GM12878 (cell line): ENCODE measurements at regions not wholly inside any gene's neighbourhood (a gene's known extent, or its start where the extent isn't known, plus 50 kb on each side); places are given as distances from the start of the nearest gene placed in this dataset.

Experiments
- ATAC-seq: fragments of 200-7000 bp; cut with Tn5 transposase; 3 replicates; pipeline ENCODE4 v1.9.1; 2020; ENCODE audit warnings: mild to moderate bottlenecking, moderate library complexity
- BruUV-seq: library from RNA; stranded (reverse); fragments of 400-500 nt; replicated peaks from 2 replicates; lab custom pipeline; 2021; lab: Mats Ljungman, UMichigan
- CTCF ChIA-PET: fragments of 300-600 bp; sonication (Branson Sonifier 250); formaldehyde crosslinking; extraction: SDS; loops from one replicate; lab custom pipeline; 2021; ENCODE audit warnings: inconsistent platforms; lab: Yijun Ruan, JAX
- POLR2A ChIA-PET: fragments of 350-600 bp; formaldehyde crosslinking; extraction: SDS; loops from one replicate; lab custom pipeline; 2021; ENCODE audit warnings: inconsistent platforms; lab: Charles Lee
- RAD21 ChIA-PET: fragments of 300-600 bp; sonication (Branson Sonifier 250); formaldehyde crosslinking; loops from one replicate; lab custom pipeline; 2023; ENCODE audit warnings: antibody characterized with exemption; ENCODE audit not compliant: unreplicated experiment; lab: Charles Lee
- SMC1A ChIA-PET: fragments of 300-600 bp; sonication (Branson Sonifier 250); formaldehyde crosslinking; loops from one replicate; lab custom pipeline; 2023; ENCODE audit not compliant: unreplicated experiment, uncharacterized antibody; lab: Charles Lee
- DNase-seq: peaks from one replicate; pipeline ENCODE4 v3.0.0-alpha.2; 2011; ENCODE audit warnings: low read depth, low spot score
- FAIRE-seq: peaks from 3 replicates; lab custom pipeline; 2011; peaks lifted over from hg19 to GRCh38; lab: Jason Lieb, UNC
- H2AFZ ChIP-seq: 2 replicates; pipeline ENCODE4 v1.6.0; 2011; ENCODE audit warnings: low read depth, low read length, control low read depth; ENCODE audit not compliant: control insufficient read depth
- H3K27ac ChIP-seq: 2 replicates; pipeline ENCODE4 v1.5.1; 2011; ENCODE audit warnings: control low read depth; ENCODE audit not compliant: control insufficient read depth, insufficient read depth
- H3K27me3 ChIP-seq, 2 experiments: replicated peaks in 1 of 2; 2 replicates each; pipeline versions ENCODE4 v1.6.0 to v1.6.1; 2011; ENCODE audit warnings: low read length in 1 of 2; ENCODE audit not compliant: control insufficient read depth in 2 of 2, insufficient read depth in 2 of 2
- H3K36me3 ChIP-seq, 2 experiments: 2 replicates each; pipeline ENCODE4 v1.5.1; 2011; ENCODE audit warnings: low read length in 1 of 2; ENCODE audit not compliant: control insufficient read depth in 2 of 2, insufficient read depth in 2 of 2
- H3K4me1 ChIP-seq: 2 replicates; pipeline ENCODE4 v1.6.1; 2011; ENCODE audit warnings: mild to moderate bottlenecking, low read length, moderate library complexity, mixed read lengths; ENCODE audit not compliant: control insufficient read depth, insufficient read depth
- H3K4me2 ChIP-seq: 2 replicates; pipeline ENCODE4 v1.6.0; 2011; ENCODE audit warnings: control low read depth; ENCODE audit not compliant: control insufficient read depth, insufficient read depth
- H3K4me3 ChIP-seq: fragments of 200-600 bp; sonication (generic); 2 replicates; pipeline ENCODE4 v1.5.1; 2016
- H3K79me2 ChIP-seq: 2 replicates; pipeline ENCODE4 v1.6.0; 2011; ENCODE audit warnings: low read length; ENCODE audit not compliant: control insufficient read depth, insufficient read depth
- H3K9ac ChIP-seq: 2 replicates; pipeline ENCODE4 v1.8.0; 2011; ENCODE audit warnings: low read length, control low read depth, mixed read lengths; ENCODE audit not compliant: control insufficient read depth, insufficient read depth
- H3K9me3 ChIP-seq: replicated peaks from 3 replicates; pipeline ENCODE4 v1.5.1; 2011; ENCODE audit warnings: mild to moderate bottlenecking, low read length; ENCODE audit not compliant: control insufficient read depth, insufficient read depth
- H4K20me1 ChIP-seq: 2 replicates; pipeline ENCODE4 v1.6.0; 2011; ENCODE audit not compliant: control insufficient read depth, insufficient read depth
- ATF2 ChIP-seq: IDR thresholded peaks from 2 replicates; pipeline ENCODE4 v1.6.1; 2012; ENCODE audit warnings: low read length, inconsistent platforms
- BCL3 ChIP-seq: IDR thresholded peaks from 2 replicates; pipeline ENCODE4 v1.6.1; 2011; ENCODE audit warnings: borderline replicate concordance, low read depth, mild to moderate bottlenecking, moderate library complexity, low read length; ENCODE audit not compliant: insufficient read depth, poor library complexity, severe bottlenecking
- ESRRA ChIP-seq: IDR thresholded peaks from 2 replicates; pipeline ENCODE4 v1.6.1; 2012; ENCODE audit warnings: mild to moderate bottlenecking, low read length, improper control_type of control experiment
- ETV6 ChIP-seq, 2 experiments: fragments of 450-650 bp in 1 of 2; IDR thresholded peaks in 1 of 2; conservative IDR thresholded peaks in 1 of 2; 2 replicates each; pipeline ENCODE4 v1.6.1; 2014; ENCODE audit warnings: antibody characterized with exemption in 1 of 2, borderline replicate concordance in 1 of 2, low read depth in 1 of 2, mild to moderate bottlenecking in 1 of 2, moderate library complexity in 1 of 2
- FOXM1 ChIP-seq: IDR thresholded peaks from 2 replicates; pipeline ENCODE4 v1.6.1; 2012; ENCODE audit warnings: low read depth, mild to moderate bottlenecking, inconsistent platforms, low read length, moderate library complexity
- HSF1 ChIP-seq: fragments of 150-350 bp; IDR thresholded peaks from 2 replicates; pipeline ENCODE4 v1.6.1; 2014; ENCODE audit warnings: mild to moderate bottlenecking, low read depth, low read length
- IRF3 ChIP-seq: fragments of 450-650 bp; IDR thresholded peaks from 2 replicates; pipeline ENCODE4 v1.6.1; 2014; ENCODE audit warnings: mild to moderate bottlenecking
- IRF4 ChIP-seq: IDR thresholded peaks from 2 replicates; pipeline ENCODE4 v1.6.1; 2011; ENCODE audit warnings: low read depth, low read length
- MEF2A ChIP-seq: IDR thresholded peaks from 2 replicates; pipeline ENCODE4 v1.6.1; 2011; ENCODE audit warnings: low read depth, mild to moderate bottlenecking, low read length, moderate library complexity; ENCODE audit not compliant: insufficient read depth
- MTA3 ChIP-seq: IDR thresholded peaks from 2 replicates; pipeline ENCODE4 v1.6.1; 2012; ENCODE audit warnings: low read length, inconsistent platforms, borderline replicate concordance
- PAX5 ChIP-seq: IDR thresholded peaks from 2 replicates; pipeline ENCODE4 v1.6.1; 2011; ENCODE audit warnings: low read depth, low read length, borderline replicate concordance
- RUNX3 ChIP-seq: IDR thresholded peaks from 2 replicates; pipeline ENCODE4 v1.6.1; 2012; ENCODE audit warnings: low read length, inconsistent platforms
- SUPT20H ChIP-seq: IDR thresholded peaks from 2 replicates; pipeline ENCODE4 v1.6.1; 2011; ENCODE audit warnings: low read depth, mild to moderate bottlenecking, low read length, moderate library complexity, borderline replicate concordance; ENCODE audit not compliant: control insufficient read depth
- TBL1XR1 ChIP-seq: IDR thresholded peaks from 2 replicates; pipeline ENCODE4 v1.6.1; 2012; ENCODE audit warnings: low read depth, low read length, improper control_type of control experiment
- TCF12 ChIP-seq: IDR thresholded peaks from 2 replicates; pipeline ENCODE4 v1.6.1; 2011; ENCODE audit warnings: low read depth, mild to moderate bottlenecking, low read length
- TCF7 ChIP-seq: IDR thresholded peaks from 2 replicates; pipeline ENCODE4 v1.6.1; 2014; ENCODE audit warnings: antibody characterized with exemption, borderline replicate concordance
- USF1 ChIP-seq: IDR thresholded peaks from 2 replicates; pipeline ENCODE4 v1.6.1; 2011; ENCODE audit warnings: borderline replicate concordance, low read depth, mild to moderate bottlenecking, moderate library complexity, mixed read lengths, low read length; ENCODE audit not compliant: insufficient read depth; ENCODE audit errors: extremely low read length
- ZNF24 ChIP-seq: fragments of 450-650 bp; IDR thresholded peaks from 2 replicates; pipeline ENCODE4 v1.6.1; 2017; ENCODE audit warnings: antibody characterized with exemption, mild to moderate bottlenecking
- WGBS: methylation state at CpG from one replicate; pipeline ENCODE4 v1.1.6; 2016; ENCODE audit warnings: low lambda C conversion rate; ENCODE audit not compliant: insufficient replicate concordance, insufficient coverage; ENCODE audit errors: missing lambda C conversion rate; 5-methylcytosine and 5-hydroxymethylcytosine counted together
- in situ Hi-C: fragments of 300-500 bp; cut with MboI; formaldehyde crosslinking; loops from 9 replicates; pipeline ENCODE4 v1.14.3; 2018; ENCODE audit warnings: mixed read lengths
- intact Hi-C: fragments of 100-400 bp; cut with micrococcal nuclease; formaldehyde crosslinking; loops from one replicate; pipeline ENCODE4 v1.14.2; 2022; ENCODE audit not compliant: unreplicated experiment

- ChIA-PET CTCF (interaction anchor here (1.5 kb wide), 1 partner anchor 12 kb away, joined by 3 read pairs; no protein-coding TSS in a partner anchor), POLR2A (no interaction called here), SMC1A (interaction anchor here (1.4 kb wide), 1 partner anchor 12 kb away, joined by 3 read pairs; no protein-coding TSS in a partner anchor), RAD21 (no interaction called here)
- DNase-seq (no peak), ATAC-seq (no peak; the same call in 2 of the 3 replicates), FAIRE-seq (peak; percentile 71)
- Histone ChIP-seq H3K9ac (no peak overlapping the region), H3K36me3 (no peaks in the 10 kb centered on the region), H3K9me3 (no peaks in the 10 kb centered on the region), H4K20me1 (no peaks in the 10 kb centered on the region), H2AFZ (no peak overlapping the region), H3K79me2 (no peaks in the 10 kb centered on the region), H3K27ac (no peak overlapping the region), H3K4me1 (0 out of 2 replicates have a peak, but pooled peaks cover 2% of the 10 kb centered on the region), H3K4me3 (no peak overlapping the region), H3K4me2 (no peak overlapping the region), H3K27me3 (no peaks in the 10 kb centered on the region)
- no TSS peak for BruUV-seq
- intact Hi-C loops (no loop called here), in situ Hi-C loops (no loop called here)
- WGBS, result 33% methylated on average over 1 of the region's 1 CpG
- TF ChIP-seq ZNF24 (no peak), SUPT20H (no peak), BCL3 (no peak), USF1 (no peak), TCF12 (no peak), ESRRA (no peak), ETV6 (conservative IDR thresholded peaks at IDR 0.05 in 1 of 2, IDR thresholded peaks at IDR 0.05 in 1 of 2; ENCODE audit: borderline replicate concordance in 1 of 2, low read depth in 1 of 2) (no peak), PAX5 (no peak), TBL1XR1 (no peak), MEF2A (0 out of 2 replicates have a peak, but pooled peaks have one; percentile 36), MTA3 (no peak), FOXM1 (0 out of 2 replicates have a peak, but pooled peaks have one; percentile 25), HSF1 (no peak), TCF7 (no peak), ATF2 (peak; percentile 26; the same call in 1 of the 2 replicates), RUNX3 (peak; percentile 80), IRF3 (no peak), IRF4 (0 out of 2 replicates have a peak, but pooled peaks have one; percentile 21)
Measured at GRCh38 chr2:145739681-145740080, 1219.8 kb upstream of the ZEB2 start.
